ENCODE measurements at regions not wholly inside any gene's neighbourhood (a gene's known extent, or its start where the extent isn't known, plus 50 kb on each side); places are given as distances from the start of the nearest gene placed in this dataset.

GRCh38 chr3:44100298-44100695 lies 141.4 kb upstream of the TOPAZ1 start:
- no peak for DNase-seq

- no peak for DNase-seq
Measured at GRCh38 chr3:44104043-44104442, 137.6 kb upstream of the TOPAZ1 start.

DNA sequence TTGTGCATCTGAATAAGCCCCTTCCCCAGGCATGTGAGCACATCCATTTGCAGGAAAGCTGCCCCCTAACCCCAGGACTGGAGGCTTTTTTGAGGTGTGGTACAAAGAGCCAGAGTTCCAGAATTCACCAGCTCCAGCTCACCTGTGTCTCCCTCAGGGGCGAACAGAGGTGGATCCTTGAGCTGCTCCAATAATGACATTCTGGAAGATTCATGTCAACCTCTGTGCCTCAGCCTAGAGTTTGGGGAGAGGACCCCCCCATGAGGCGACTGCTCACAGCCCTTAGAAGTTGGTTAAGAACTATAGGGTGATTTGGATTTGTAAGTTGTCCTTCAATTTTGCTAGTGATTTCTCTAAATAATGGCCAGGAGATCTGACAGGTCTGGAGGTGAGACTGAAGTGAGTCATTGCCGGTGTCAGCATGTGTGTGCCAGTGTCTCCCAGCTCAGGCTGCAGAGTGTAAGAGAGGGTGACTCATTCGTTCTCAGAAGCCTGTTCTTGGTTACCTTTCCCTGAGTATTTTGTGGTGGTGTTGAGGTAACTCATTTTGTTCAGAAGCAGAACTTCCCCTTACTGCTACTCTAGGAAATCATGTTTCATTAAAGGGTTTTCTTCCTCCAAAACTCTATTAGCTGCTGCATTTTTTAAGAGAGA lies 136.9 kb upstream of the TOPAZ1 start:
- DNase-seq, result no peak

GRCh38 chr3:44105571-44105970 lies 136.1 kb upstream of the TOPAZ1 start:
- no peak for DNase-seq

GRCh38 chr3:44106756-44107155 lies 134.9 kb upstream of the TOPAZ1 start:
- no peak for DNase-seq

- no peak for DNase-seq
Measured at GRCh38 chr3:44108481-44108880, 133.2 kb upstream of the TOPAZ1 start.

DNA sequence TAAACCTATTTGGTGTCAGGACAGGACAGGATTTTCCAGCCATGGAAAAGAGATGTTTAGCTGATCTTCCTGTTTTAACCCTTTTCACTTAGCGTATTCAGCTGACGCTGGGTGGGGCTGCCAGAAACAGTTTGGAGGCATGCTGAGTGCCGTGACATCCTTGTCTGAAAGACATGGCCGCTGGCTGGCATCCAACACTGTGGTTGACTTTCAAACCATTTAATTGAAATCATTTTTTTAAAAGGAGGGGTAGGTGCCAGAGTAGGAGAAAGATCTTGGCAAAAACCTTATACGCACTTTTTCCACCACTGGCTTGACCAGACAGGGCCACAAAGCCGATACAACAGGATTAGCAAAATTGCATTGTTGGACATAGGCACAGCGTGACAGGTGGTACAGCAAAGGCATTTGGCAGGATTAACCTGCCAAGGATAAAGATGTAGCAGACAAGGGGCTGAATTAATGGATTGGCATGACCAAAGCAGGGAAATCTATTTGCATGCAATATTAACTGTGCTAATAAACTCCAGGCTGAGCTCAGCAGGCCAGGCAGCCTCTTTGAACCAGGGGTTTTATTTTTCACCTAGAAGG lies 131.8 kb upstream of the TOPAZ1 start:
- DNase-seq, result peak in 1 of 2 experiments; percentile 8

GRCh38 chr3:44110648-44111047 lies 131.0 kb upstream of the TOPAZ1 start:
- DNase-seq, result no peak

GRCh38 chr3:44111482-44111881 lies 130.2 kb upstream of the TOPAZ1 start:
- no peak for DNase-seq

DNA sequence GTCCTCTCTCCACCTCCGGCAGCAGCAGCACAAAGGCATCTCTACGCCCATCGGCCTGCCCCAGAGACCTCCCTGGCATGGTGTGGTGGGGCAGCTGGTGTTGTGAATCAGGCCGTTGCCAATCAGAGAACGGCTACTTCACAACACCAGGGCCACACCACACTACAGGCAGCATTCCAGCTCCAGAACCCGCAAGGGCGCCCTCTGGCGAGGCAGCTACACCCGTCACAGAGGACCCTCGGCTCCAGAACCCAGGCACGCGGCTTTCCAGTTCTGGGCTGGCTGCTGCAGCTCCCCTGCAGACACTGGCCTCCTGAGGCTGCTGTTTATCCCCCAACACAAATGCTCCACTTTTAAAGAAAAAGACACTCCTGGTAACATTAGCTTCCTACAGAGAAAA lies 127.5 kb upstream of the TOPAZ1 start:
- DNase-seq, result no peak

DNA sequence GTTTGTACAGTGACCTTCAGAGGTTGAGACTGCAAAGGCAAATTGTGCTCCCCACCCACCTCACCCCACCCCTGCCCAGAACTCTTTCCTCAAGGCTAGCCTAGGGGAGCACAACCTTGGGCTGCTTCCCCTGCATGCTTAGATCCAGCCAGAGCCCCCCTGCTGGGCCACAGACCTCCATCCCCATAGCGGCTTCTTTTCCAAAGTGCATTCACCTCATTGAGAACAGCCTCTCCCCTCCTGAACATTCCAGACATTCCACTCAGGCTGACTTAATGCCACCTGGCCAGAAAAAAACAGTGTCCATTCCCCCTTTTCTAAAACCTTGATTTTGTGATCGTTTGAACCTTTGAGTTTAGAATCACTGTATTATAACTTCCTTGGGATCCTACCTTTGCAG lies 124.4 kb upstream of the TOPAZ1 start:
- no peak for DNase-seq

DNA sequence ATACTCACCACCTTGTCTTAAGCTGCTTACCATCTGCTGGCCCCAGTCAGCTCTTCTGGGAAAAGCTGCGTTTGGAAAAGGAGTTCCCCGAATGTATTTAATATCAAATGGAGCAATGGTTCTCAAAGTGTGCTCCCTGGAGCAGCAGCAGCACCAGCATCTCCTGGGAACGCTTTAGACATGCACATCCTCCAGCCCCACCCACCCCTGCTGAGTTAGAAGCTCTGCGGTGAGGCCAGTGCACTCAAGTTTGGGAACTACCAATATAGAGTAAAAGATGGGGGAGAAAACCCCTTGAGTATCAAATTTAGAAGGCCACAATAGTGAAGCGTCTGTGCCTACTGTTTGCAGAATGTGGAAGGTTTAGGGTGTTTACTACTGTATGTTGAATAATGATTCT lies 124.0 kb upstream of the TOPAZ1 start:
- DNase-seq, result no peak

DNA sequence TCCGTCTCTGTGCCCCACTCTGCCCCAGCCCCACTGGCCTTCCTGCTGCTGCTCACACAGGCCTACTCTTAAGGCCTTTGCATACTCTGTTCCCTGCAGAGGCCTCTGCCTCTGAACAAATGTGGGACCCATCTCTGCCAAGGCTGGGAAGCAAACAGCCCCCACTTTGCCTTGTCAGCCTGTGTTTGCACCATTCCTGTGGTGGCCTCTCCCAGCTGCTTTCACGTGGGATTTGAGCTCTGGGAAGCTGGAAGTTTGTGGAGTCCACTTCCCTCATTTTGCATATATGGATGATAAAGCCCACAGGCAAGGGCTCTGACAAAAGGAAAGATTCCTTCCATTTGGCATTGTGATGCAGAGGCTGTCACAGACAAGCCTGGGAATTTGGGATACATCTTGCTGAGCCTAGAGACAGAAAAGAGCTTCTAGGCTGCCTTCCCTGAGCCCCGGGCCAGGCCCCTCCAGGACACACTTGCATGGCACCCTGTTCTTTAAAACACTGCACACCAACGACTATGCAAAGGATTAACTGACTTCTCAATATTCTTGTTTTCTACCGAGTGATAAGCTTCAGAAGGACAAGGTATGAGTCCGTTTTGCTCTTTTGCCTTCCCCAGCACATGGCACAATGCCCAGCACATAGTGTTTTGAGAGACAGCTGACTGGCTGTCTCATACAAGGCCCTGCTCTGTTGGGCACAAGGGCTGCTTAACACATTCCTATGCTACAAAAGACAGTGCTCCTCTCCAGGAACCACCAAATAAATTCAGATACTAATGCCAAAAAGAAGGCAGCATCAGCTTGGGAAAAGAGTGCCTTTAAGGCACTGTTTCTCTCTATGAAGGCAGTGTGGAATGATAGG lies 120.7 kb upstream of the TOPAZ1 start:
- no peak for DNase-seq

- no peak for DNase-seq
Measured at GRCh38 chr3:44125246-44125645, 116.4 kb upstream of the TOPAZ1 start.

DNA sequence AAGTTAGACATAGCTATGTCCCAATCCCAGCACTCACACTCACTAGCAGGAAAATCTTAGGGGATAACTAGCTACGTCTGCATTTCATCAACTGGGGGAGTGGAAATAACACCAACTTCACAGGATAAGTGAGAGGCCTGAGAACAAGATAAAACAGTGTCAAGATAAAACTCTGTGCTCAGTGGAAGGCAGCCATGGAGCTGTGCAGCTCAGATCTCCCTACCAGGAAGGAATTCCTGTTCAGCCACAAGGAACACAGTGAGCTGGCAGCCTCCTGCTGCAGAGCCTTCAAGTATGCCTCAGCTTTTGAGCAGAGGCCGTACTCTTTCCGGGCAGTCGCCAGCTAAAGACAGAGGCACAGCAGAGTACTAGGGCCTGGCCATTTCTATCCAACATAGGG lies 115.8 kb upstream of the TOPAZ1 start:
- DNase-seq, result no peak

- DNase-seq, result no peak
Measured at GRCh38 chr3:44128057-44128775, 113.5 kb upstream of the TOPAZ1 start.

DNA sequence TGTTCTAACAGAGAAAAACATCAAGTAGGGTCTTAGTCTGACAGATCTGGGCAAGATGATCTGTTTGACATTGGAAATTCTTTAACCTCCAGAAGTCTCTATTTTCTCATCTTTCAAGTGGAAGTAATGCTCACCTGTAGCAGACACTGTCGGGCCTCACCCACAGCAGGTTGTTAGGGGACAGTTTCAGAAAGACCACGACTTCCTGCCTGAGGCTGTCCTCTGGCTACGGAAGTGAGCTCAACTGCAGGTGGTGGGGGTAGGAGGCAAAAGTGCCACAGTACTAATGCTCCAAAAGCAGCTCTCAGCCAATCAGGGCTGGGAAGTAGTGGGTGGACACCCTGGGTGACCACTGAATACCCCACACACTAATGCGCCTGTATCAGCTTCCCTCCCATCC lies 111.4 kb upstream of the TOPAZ1 start:
- DNase-seq, result no peak

DNA sequence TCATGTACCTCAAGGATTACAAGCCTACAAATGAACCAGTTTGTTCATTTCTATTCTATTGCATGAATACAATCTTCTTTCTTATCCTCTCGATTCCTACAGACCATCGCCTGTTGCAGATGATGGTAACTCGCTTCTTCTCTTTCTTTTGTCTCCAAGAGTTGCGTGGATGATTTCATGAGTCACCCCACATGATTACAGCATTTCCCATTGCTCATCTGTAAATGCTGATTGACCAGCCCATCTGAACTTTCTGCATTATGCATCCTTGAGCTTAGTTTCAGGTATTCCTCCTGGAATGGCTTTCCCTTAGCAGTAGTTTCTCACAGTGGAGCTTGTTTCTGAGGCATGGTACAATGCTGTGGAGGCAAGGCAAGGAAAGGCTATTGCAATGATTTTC lies 109.6 kb upstream of the TOPAZ1 start:
- DNase-seq, result no peak

DNA sequence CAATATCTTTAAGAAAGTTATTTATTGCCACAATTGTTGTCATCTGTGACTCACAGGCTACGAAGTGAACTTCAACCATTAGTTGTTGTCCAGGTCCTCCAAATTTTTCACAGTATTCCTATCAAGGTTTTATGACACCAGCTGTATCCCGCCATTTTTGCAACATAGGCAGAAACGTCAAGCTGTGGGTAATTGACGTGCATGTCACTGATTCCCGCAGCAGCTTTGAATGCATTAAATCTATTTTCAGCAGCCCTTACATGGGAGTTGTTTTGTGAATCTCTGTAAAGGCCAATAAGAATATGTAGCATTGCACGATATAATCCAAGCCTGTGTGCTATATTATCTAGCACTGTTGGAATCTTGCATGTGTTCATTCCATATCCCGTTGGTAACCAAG lies 109.1 kb upstream of the TOPAZ1 start:
- DNase-seq, result no peak

DNA sequence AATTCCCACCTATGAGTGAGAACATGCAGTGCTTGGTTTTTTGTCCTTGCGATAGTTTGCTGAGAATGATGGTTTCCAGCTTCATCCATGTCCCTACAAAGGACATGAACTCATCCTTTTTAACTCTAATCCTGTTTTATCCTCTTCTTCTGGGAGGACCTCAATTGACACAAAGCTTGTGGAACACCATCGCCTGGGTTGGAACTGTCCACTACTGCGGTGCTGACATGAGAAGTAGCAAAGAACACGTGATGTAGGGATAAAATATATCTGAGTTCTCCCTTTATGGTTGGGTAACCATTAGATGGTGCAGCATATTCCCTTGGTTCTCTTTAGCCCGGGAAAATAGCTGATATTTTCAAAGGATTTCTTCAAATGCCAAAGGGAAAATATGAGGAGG lies 105.3 kb upstream of the TOPAZ1 start:
- no peak for DNase-seq

GRCh38 chr3:44146073-44146472 lies 95.6 kb upstream of the TOPAZ1 start:
- no peak for DNase-seq

DNA sequence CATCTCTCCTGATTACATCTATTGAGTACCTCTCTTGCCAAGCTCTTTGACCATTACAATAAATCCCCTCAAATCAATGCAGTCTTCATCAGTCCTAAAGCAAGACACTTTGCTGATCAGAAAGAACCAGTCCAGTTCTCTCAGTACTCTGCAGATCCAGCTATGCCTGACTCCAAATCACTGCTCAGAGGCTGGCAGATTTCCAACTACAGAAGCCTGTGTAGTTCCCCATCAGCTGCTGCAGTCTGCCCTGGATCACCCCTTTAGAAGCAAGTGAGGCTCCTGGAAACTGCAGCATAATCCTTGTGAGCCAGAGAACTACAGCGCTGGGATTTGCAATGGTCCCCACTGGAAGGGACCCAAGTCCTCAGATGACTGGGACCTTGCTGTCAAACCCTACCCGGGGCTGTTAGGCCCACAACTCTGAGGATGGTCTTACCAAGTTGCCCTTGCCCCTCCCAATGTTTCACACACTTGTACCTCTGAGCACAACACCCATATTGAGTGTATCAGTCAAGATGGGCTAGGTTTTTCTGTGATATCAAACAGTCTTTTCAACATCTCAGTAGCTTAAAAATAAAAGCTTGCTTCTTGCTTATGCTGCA lies 81.9 kb upstream of the TOPAZ1 start:
- DNase-seq, result no peak

GRCh38 chr3:44160818-44161217 lies 80.9 kb upstream of the TOPAZ1 start:
- DNase-seq, result no peak
